LHCN-M2 (cell line): ENCODE measurements at regions not wholly inside any gene's neighbourhood (a gene's known extent, or its start where the extent isn't known, plus 50 kb on each side); places are given as distances from the start of the nearest gene placed in this dataset.

Source experiments
- DNase-seq: peaks from one replicate; pipeline ENCODE4 v3.0.0-alpha.2; 2012; ENCODE audit warnings: low read depth

- no peak for DNase-seq
Observed at GRCh38 chr19:56947206-56947605, 106.7 kb upstream of the PEG3 start.

DNA sequence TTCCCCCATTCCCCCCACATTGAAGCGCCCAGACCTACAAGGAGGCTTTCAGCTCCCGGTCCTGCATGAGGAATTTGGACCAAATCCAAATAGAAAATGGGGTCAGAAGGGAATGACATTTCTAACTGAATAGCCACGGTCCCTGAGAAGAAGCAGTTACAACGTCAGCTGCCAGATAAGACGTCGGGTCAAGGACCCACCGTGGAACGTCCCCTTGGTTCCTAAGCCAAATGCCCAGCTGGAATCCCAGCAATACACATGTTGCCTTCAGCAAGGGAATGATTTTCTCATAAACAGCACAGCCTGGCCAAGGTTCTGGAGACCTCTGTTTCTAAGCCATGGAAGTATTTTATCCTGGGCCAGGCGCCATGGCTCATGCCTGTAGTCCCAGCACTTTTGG lies 109.1 kb upstream of the PEG3 start:
- no peak for DNase-seq

GRCh38 chr19:56951672-56952071 lies 111.1 kb upstream of the PEG3 start:
- DNase-seq: no peak

GRCh38 chr19:56953470-56953869 lies 112.9 kb upstream of the PEG3 start:
- no peak for DNase-seq

- no peak for DNase-seq
Observed at GRCh38 chr19:56955637-56956216, 115.2 kb upstream of the PEG3 start.

- no peak for DNase-seq
Observed at GRCh38 chr19:56956503-56957226, 116.1 kb upstream of the PEG3 start.

DNA sequence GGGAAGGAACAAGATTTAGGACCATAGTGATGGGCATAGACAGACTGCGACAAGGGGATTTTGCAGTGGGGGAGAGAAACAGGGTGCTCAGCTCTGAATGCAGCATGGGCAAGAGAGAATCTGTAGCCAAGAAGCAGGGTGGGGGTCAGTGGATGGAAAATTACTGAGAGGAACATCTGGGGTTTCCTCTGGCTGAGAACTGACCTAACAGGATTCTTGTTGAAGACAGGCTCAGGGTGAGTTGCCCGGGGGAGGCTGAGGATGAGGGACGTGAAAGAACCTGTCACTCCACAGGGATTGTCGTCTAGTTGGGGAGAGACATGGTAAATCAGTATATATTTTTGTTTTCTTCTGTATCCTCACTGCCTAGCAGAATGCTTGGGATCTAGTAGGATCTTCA lies 118.7 kb upstream of the PEG3 start:
- no peak for DNase-seq

GRCh38 chr19:56960959-56961543 lies 120.5 kb upstream of the PEG3 start:
- DNase-seq: no peak

- no peak for DNase-seq
Observed at GRCh38 chr19:56964410-56964920, 123.9 kb upstream of the PEG3 start.

DNA sequence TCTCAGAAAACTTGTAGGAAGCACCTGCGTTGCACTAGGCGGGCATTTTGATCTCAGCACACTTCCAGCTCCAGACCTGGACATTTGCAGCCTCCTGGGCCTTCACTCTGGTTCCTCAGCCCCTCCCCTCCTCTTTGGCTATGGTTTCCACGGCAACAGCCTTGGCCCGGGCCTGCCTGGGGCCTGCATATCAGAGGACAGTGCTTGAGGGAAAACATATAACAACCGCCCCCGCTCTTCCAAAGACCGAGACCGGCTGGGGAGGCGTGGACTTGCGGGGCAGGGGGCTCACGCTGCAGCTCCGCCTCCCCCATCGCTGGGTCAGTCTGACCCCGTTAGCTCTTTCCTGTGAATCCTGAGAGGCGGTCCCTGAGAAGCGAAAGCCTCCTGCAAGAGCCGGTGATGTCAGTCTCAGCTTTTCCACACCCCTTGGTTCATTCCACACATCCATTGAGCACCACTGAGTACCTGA lies 125.7 kb upstream of the PEG3 start:
- no peak for DNase-seq

GRCh38 chr19:56966697-56967299 lies 126.3 kb upstream of the PEG3 start:
- no peak for DNase-seq

DNA sequence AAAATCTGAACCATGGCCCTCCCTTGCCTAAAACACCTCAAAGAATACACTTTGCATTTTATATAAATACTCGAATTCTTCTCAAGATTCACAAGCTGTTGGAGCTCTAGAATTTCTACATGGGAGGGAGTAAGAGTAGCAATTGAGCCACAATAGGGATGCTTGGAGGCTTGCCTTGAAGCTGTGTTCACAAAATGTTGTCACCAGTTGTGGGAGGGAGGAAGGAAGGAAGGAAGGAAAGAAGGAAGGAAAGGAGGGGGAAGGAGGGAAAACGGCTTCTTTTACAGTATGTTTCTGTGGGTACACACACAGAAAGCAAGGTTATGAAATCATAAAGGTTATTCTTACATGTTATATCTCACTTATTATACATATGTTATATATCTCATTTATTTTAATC lies 128.6 kb upstream of the PEG3 start:
- no peak for DNase-seq

GRCh38 chr19:56969759-56970178 lies 129.2 kb upstream of the PEG3 start:
- no peak for DNase-seq

DNA sequence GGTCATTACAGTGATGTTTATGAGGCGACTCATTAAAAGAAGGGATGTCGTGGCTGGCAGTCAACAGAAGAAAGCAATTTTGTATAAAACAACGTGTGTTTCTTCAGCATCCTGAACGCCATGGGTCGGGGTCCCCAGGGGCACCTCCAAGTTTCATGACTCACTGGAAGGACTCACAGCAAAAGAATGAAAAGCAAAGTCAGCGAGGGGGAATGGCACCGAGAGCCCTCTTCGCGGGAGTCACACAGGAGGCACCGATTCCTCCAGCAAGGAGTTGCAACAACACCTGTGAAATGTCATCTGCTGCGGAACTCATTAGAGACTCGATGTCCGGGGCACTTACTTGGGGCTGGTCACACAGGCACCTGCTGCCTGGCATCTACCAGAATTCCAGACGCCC lies 130.7 kb upstream of the PEG3 start:
- DNase-seq: no peak

DNA sequence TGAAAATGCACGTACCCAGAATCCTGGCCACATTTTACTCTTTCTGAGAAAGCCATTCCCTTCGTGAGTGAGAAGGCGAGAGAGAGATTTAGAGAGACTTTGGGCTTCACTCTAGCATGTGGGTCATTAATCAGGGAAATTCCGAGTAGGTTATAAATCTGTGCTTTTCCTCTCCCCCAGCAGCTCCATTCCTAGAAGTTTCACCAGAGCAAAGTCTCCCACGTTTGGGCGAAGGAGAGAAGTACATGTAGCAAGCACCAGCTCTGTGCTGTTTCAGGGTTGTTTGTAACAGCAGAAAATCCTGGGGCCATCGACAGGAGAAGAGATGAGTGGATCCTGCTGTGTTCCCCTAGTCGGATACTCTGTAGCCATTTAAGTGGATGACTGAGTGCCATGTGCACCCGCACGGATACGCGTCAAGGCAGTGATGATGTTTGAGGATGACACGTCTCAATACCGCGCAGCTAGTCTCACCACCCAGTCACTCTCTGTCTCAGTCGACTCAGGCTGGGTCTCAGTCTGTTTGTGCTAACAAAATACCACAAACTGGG lies 131.8 kb upstream of the PEG3 start:
- no peak for DNase-seq

GRCh38 chr19:56973713-56974555 lies 133.4 kb upstream of the PEG3 start:
- DNase-seq: no peak

GRCh38 chr19:56974556-56975207 lies 134.2 kb upstream of the PEG3 start:
- no peak for DNase-seq

GRCh38 chr19:56976300-56976699 lies 135.8 kb upstream of the PEG3 start:
- DNase-seq: no peak

- no peak for DNase-seq
Observed at GRCh38 chr19:56976995-56977906, 136.7 kb upstream of the PEG3 start.
